GM19023 (cell line): ENCODE measurements at regions not wholly inside any gene's neighbourhood (a gene's known extent, or its start where the extent isn't known, plus 50 kb on each side); places are given as distances from the start of the nearest gene placed in this dataset.

Experiments
- ATAC-seq: cut with Tn5 transposase; IDR thresholded peaks from one replicate; pipeline ENCODE4 v1.9.1; 2021; ENCODE audit warnings: mild to moderate bottlenecking, moderate library complexity; ENCODE audit not compliant: unreplicated experiment

- no peak for ATAC-seq
Measured at GRCh38 chr2:181240844-181241243, 216.3 kb upstream of the ITGA4 start.

GRCh38 chr2:181241366-181241765 is 215.8 kb upstream of the ITGA4 start:
- no peak for ATAC-seq

- peak; percentile 92 for ATAC-seq
Measured at GRCh38 chr2:181241797-181242196, 215.4 kb upstream of the ITGA4 start.

- ATAC-seq: no peak
Measured at GRCh38 chr2:181242262-181242661, 214.9 kb upstream of the ITGA4 start.

GRCh38 chr2:181243319-181243718 is 213.9 kb upstream of the ITGA4 start:
- ATAC-seq: no peak

- ATAC-seq: no peak
Measured at GRCh38 chr2:181250691-181251090, 206.5 kb upstream of the ITGA4 start.

- ATAC-seq: no peak
Measured at GRCh38 chr2:181252262-181253148, 204.7 kb upstream of the ITGA4 start.

- no peak for ATAC-seq
Measured at GRCh38 chr2:181253438-181253837, 203.7 kb upstream of the ITGA4 start.

GRCh38 chr2:181255651-181256050 is 201.5 kb upstream of the ITGA4 start:
- ATAC-seq: no peak

GRCh38 chr2:181258720-181259119 is 198.5 kb upstream of the ITGA4 start:
- no peak for ATAC-seq

GRCh38 chr2:181262782-181263181 is 194.4 kb upstream of the ITGA4 start:
- ATAC-seq: no peak

GRCh38 chr2:181264001-181264400 is 193.2 kb upstream of the ITGA4 start:
- ATAC-seq: no peak

GRCh38 chr2:181264441-181264840 is 192.7 kb upstream of the ITGA4 start:
- ATAC-seq: no peak

GRCh38 chr2:181266614-181267013 is 190.6 kb upstream of the ITGA4 start:
- no peak for ATAC-seq

GRCh38 chr2:181268174-181268867 is 188.9 kb upstream of the ITGA4 start:
- peak; percentile 66 for ATAC-seq

- no peak for ATAC-seq
Measured at GRCh38 chr2:181273986-181274385, 183.2 kb upstream of the ITGA4 start.

GRCh38 chr2:181275643-181276070 is 181.5 kb upstream of the ITGA4 start:
- no peak for ATAC-seq

- no peak for ATAC-seq
Measured at GRCh38 chr2:181281206-181281832, 175.9 kb upstream of the ITGA4 start.

- ATAC-seq: no peak
Measured at GRCh38 chr2:181285116-181285515, 172.1 kb upstream of the ITGA4 start.

GRCh38 chr2:181289698-181290097 is 167.5 kb upstream of the ITGA4 start:
- ATAC-seq: no peak

- ATAC-seq: no peak
Measured at GRCh38 chr2:181290182-181290581, 167.0 kb upstream of the ITGA4 start.

GRCh38 chr2:181294979-181295378 is 162.2 kb upstream of the ITGA4 start:
- no peak for ATAC-seq
